HG02588 (cell line): ENCODE measurements at regions not wholly inside any gene's neighbourhood (a gene's known extent, or its start where the extent isn't known, plus 50 kb on each side); places are given as distances from the start of the nearest gene placed in this dataset.

ENCODE experiments used
- ATAC-seq: cut with Tn5 transposase; IDR thresholded peaks from one replicate; pipeline ENCODE4 v1.9.1; 2021; ENCODE audit warnings: mild to moderate bottlenecking, moderate library complexity; ENCODE audit not compliant: unreplicated experiment

DNA sequence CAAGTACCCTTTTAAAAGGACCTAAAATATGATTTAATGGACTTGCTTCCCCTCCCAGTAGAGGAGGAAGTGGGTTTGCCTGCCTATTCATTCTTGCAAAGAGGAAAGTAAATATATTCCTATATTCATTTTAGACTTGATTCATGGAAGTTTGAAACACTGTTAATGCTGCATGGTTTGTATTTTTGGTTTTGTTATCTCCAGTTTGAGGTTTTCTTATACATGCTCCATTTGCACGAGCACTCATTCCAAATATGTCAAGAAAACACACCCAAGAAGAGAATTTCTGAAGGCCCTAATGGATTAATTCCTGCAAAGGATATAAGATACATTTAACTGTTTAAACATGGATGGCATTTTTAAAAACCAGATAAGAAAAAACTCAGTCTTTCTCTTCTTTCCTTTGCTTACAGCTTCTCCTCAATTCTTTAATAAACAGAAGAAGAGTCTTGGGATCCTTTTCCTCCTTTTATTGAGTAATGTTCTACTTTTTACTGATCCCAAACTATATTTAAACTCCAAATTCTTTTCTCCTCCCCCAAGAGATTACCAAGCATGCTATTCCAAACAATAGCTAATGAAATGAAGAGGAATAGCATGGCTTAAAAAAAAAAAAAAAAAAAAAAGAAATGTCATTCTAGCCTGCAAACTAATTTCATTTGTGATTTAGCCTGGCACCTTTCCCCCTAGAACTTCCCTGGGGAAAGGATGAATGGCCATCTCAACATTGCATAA is 54.6 kb upstream of the LDB2 start:
- ATAC-seq: no peak

DNA sequence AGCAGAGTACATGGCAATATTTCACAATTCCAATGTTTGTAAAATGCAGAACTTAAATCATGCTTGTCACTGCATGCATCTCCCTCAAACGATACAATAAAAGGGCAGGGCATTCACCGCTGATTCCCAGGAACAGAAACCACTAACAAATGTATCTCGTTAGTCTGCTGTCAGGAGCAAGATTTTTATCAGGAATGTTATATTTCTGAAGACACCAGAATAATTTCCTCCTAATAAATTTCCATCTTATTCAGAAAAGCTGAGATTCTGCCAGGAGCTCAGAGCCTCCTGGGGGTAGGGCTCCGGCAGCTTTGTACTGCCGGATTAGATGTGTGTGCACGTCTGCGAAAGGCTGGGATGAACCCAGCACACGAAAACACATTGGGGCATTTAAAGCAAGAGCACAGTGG is 54.0 kb upstream of the LDB2 start:
- ATAC-seq: no peak
